Heart left ventricle (tissue), 13 donors: ENCODE measurements at regions not wholly inside any gene's neighbourhood (a gene's known extent, or its start where the extent isn't known, plus 50 kb on each side); places are given as distances from the start of the nearest gene placed in this dataset.

Experiments used
- CTCF ChIP-seq, 12 donors: fragments of 200-600 bp; sonication (generic) in 4 of 12; IDR thresholded peaks; one replicate each; pipeline versions ENCODE4 v1.5.0 to v1.8.0; 2018 to 2022; ENCODE audit warnings: antibody characterized with exemption in 12 of 12, mild to moderate bottlenecking in 5 of 12
- POLR2A ChIP-seq, 2 donors: fragments of 450-650 bp; IDR thresholded peaks; one replicate each; pipeline ENCODE4 v1.6.1; 2017; ENCODE audit warnings: antibody characterized with exemption in 2 of 2, mild to moderate bottlenecking in 2 of 2, moderate library complexity in 2 of 2
- donor health status: ischemic (EF 13 %, LVEDD 7.1; RV severe dilation, severe dysfunction).
- donor health status: DM: no; HTN: yes; CAD: no.
- donor health status: DM: no; HTN: no; CAD: no.
- donor health status: ischemic (EF 25% LVEDD 6.9; RV normal size, moderate dysfunction).
- donor health status: ischemic (EF 25% LVEDD 5.7; RV mildly dilated, moderate dysfunction).
- donor health status: ischemic (EF 35%, LVEDD 5.7; RV mildly dilated, moderate dysfunction).
- donor health status: nonischemic (EF 11% LVEDD 7.7; RV severe dilation, severe dysfunction).
- donor health status: DM: yes; HTN: yes; CAD: no.
- donor health status: PGD.
- donor health status: ischemic (EF 29% LVEDD 5.4; RV normal size, mild dysfunction).
- donor health status: nonischemic (EF 23%, LVEDD 6.1; RV moderate dilation, normal function).

GRCh38 chr14:100384819-100385813 lies 62.0 kb downstream of the SLC25A47 start:
- TF ChIP-seq CTCF (IDR thresholded peaks at IDR 0.05) (peak; percentile 33 to 61 (median 43)), POLR2A (IDR thresholded peaks at IDR 0.05) (no peak)
